HG03520 (cell line): ENCODE measurements at regions not wholly inside any gene's neighbourhood (a gene's known extent, or its start where the extent isn't known, plus 50 kb on each side); places are given as distances from the start of the nearest gene placed in this dataset.

ENCODE experiments used
- ATAC-seq: cut with Tn5 transposase; IDR thresholded peaks from one replicate; pipeline ENCODE4 v1.9.1; 2021; ENCODE audit warnings: mild to moderate bottlenecking, moderate library complexity; ENCODE audit not compliant: unreplicated experiment

- ATAC-seq, result no peak
Measured at GRCh38 chrX:148361641-148362040, 138.8 kb upstream of the AFF2 start.

DNA sequence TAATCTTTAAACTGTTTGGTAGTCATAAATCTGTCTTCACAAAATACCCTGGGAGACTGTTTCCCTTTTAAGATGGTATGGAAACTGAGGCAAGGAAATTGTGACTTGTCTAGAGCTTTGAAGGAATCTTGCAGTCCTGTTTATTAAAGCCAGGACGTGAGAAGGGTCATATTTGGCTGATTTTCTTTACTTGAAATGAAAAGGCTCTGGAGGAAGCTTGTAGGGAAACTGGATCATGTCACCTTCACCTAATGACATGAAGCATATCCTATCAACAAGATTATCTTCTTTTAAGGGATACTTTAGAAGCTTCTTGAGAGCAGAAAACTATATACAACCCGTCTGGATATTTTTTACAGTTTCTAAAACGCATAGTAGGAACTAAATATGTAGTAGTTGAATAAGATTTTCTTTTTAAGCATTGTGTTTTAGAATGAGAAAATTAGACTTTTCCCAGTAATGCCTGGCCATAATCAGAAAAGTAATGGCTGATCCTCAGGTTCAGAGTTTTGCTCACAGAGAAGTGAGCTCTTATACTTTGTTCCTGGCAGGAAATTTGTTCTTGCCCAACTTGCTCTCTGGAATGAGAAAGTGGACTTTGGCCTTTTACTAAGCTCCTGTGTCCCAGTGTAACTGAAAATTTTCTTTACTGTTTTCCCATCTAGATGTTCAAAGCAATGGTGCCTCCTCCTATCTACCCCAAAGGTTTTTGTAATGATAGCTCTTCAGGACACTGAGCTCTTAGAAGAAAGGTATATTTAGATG, 136.8 kb upstream of the AFF2 start:
- ATAC-seq, result no peak

GRCh38 chrX:148365233-148365632, 135.2 kb upstream of the AFF2 start:
- no peak for ATAC-seq

DNA sequence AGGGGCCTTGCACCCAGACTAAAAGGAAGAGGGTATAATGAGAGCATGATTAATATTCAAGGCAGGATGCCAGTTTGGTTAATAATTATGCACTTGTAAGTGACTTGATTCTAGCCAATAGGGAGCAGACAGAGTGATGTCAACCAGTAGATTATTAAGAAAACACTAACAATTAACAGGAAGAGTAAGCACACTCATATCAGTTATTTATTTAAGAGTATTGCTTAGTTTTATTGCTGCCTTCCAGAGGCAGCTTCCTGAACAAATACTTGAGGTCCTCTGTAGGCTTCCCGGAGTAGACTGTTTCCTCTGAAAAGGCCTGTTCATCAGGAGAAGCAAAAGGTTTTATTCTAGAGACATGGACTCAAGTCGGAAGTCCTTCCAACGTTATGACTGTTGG, 129.1 kb upstream of the AFF2 start:
- ATAC-seq, result no peak

- ATAC-seq, result no peak
Measured at GRCh38 chrX:148372925-148373324, 127.5 kb upstream of the AFF2 start.

- no peak for ATAC-seq
Measured at GRCh38 chrX:148376342-148376741, 124.1 kb upstream of the AFF2 start.

GRCh38 chrX:148380107-148380506, 120.3 kb upstream of the AFF2 start:
- ATAC-seq, result no peak

DNA sequence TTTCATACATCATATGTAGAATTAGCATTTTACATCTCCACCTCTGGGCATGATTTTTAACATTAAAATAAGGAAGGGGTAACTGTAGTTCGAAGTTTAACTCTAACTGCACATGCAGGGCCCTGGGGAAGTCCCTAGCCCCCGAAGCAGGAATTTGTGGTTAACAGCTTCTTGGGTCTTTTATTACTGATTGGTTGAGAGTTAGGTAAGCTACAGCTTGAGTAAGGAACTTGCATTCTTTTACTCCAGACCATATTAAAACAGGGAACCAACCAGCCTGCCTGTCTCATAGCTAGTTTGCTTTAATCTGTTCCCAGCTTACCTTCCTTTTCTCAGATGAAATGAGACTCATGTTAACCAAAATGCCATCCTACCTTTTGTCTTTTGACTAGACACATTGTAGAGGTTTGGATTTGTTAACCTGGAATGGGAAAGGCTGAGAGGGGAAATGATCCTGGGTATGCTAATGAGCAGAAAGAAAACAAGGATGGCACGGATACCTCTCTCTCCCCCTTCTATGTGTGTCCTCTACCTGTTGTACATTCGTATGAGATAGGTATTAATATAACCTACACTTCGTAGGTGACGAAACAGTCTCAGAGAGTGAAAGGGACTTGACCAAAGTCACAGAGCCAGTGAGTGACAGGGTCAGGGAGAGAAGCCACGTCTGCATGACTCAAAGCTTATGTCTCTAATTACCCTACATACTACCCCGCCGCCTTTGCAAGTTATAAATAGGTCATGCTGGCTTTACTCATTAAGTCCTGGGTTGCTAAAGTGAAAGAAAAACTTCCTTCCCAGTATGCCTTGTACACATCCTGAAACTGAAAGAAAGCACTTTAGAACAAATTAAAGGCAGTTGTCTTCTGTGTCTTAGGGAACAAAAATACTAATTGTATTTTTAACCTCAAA, 119.5 kb upstream of the AFF2 start:
- ATAC-seq, result peak; percentile 98

DNA sequence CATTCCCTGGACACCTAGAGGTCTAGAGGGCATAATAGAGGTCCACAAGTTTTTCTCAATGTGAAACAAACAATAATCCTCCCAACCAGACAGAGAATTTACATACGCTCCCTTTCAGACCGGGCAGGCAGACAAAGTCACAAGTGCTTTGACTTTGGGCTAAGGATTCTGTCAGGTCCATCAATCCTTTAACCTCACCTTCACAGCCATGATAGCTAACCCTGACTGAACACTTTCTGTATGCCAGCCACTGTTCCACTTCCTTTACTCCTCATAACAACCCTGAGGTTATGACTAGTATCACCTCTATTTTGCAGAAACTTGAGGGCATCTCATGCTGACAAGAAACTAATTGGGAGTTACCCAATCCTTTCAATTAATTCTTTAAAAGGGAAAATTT, 118.8 kb upstream of the AFF2 start:
- ATAC-seq, result peak; percentile 27

DNA sequence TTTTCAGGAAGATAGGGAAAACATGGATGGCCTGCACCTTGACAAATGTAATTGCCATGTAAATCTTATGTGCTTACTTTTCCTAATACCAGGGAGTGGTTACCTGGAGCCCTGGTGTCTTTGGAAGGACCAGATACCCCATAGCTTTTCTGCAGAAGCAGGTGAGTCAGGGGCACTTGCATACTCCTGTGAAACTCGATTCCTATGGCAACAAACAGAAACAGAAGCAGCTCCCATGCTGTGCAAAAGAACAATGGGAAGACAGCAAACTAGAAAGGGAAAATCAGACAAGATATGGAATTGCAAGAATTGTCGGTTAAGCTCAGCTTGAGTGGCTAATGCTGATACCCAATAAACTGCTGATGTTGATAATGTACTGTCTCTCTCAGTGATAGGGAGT, 117.4 kb upstream of the AFF2 start:
- no peak for ATAC-seq

DNA sequence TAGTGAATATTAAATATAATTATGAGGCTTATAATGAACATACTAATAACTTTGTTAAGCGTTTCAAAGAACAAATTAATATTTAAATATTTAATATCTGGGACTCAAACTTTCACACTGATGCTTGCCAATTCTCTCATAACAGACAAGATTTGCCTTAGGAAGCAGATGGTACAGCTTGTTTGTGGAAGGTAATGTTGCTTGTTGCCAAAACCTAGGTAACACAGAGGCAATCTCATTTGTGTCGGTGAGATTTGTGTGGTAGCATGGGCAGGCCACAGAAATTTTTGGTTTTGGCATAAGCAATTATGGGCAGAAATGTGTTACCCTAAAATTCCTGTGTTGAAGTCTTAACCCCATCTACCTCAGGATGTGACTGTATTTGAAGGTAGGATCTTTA, 114.9 kb upstream of the AFF2 start:
- ATAC-seq, result no peak

- ATAC-seq, result no peak
Measured at GRCh38 chrX:148389629-148390028, 110.8 kb upstream of the AFF2 start.

DNA sequence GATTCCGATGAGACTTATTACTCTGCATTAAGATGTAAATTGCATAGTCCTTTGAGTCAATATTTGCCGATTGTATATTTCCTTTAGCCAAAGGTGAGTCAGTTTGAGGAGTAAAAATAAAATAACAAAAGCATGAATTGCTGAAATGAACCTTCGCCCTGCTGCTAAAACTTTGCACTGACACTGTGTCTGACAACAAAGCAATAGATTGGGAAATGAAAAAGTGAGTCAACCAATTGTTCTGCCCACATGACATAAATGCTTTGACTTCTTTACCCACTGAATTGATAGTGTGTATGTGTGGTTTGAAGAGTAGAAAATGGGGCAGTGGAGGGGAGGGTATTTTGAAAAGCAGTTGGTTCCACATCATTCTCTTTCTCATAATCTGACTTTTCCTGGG, 88.4 kb upstream of the AFF2 start:
- no peak for ATAC-seq

GRCh38 chrX:148416142-148416541, 84.3 kb upstream of the AFF2 start:
- ATAC-seq, result no peak

- no peak for ATAC-seq
Measured at GRCh38 chrX:148416931-148417330, 83.5 kb upstream of the AFF2 start.

DNA sequence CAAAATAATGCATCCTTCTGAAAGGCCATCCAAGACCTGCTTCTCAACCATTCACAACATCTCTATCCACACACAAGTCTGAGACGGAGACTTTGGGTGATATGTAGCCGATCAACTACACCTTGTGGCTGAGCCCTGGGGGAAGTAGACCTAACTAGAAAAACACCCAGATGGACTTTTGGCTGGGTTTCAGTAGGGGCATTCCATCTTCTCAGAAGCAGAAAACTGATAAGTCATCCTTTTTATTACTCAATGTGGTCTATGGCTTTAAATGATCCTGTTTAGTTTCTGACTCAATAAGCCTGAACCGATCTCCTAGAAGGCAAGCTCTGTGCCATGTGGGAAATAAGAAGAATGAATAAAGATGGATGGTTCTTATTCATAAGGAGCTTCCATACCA, 82.5 kb upstream of the AFF2 start:
- ATAC-seq, result no peak

GRCh38 chrX:148422526-148422925, 77.9 kb upstream of the AFF2 start:
- no peak for ATAC-seq

GRCh38 chrX:148424570-148424969, 75.8 kb upstream of the AFF2 start:
- ATAC-seq, result no peak

DNA sequence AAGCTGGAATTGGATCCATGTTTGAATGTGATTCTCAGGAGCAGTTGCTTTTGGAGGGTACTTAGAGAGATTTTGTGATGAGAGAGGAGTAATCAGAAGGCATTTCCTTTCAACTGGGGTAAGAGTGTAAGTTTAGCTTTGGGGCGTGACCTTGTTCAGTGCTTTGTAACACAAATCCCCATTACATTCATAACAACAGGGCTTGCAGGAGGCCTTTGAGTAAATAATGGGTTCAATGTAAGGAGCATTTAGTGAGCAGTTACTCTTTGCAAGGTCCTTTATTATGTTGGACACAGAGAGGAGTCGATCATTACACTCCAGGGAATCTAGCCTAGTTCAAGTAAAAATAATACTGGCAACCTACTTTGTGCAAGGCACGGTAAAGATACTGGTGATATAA, 74.0 kb upstream of the AFF2 start:
- ATAC-seq, result no peak

GRCh38 chrX:148441387-148441786, 59.0 kb upstream of the AFF2 start:
- ATAC-seq, result no peak

- ATAC-seq, result no peak
Measured at GRCh38 chrX:148443216-148443615, 57.2 kb upstream of the AFF2 start.

- ATAC-seq, result no peak
Measured at GRCh38 chrX:148448686-148449085, 51.7 kb upstream of the AFF2 start.
